HG02642 (cell line): ENCODE measurements at regions not wholly inside any gene's neighbourhood (a gene's known extent, or its start where the extent isn't known, plus 50 kb on each side); places are given as distances from the start of the nearest gene placed in this dataset.
"Not testable (repeated sequence)": the region's sequence is repeated elsewhere in the genome, so short reads cannot be mapped to it uniquely, and the experiment has no call there.

ENCODE experiments used
- ATAC-seq: cut with Tn5 transposase; IDR thresholded peaks from one replicate; pipeline ENCODE4 v1.9.1; 2021; ENCODE audit warnings: mild to moderate bottlenecking; ENCODE audit not compliant: unreplicated experiment, poor library complexity

DNA sequence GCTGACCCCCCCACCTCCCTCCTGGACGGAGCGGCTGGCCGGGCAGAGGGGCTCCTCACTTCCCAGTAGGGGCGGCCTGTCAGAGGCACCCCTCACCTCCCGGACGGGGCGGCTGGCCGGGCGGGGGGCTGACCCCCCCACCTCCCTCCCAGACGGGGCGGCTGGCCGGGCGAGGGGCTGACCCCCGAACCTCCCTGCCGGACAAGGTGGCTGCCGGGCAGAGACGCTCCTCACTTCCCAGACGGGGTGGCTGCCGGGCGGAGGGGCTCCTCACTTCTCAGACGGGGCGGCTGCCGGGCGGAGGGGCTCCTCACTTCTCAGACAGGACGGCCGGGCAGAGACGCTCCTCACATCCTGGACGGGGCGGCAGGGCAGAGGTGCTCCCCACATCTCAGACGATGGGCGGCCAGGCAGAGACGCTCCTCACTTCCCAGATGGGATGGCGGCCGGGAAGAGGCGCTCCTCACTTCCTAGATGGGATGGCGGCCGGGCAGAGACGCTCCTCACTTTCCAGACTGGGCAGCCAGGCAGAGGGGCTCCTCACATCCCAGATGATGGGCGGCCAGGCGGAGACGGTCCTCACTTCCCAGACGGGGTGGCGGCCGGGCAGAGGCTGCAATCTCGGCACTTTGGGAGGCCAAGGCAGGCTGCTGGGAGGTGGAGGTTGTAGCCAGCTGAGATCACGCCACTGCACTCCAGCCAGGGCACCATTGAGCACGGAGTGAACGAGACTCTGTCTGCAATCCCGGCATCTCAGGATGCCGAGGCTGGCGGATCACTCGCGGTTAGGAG is 66.2 kb upstream of the PAPPA2 start:
- ATAC-seq: not testable (repeated sequence)

DNA sequence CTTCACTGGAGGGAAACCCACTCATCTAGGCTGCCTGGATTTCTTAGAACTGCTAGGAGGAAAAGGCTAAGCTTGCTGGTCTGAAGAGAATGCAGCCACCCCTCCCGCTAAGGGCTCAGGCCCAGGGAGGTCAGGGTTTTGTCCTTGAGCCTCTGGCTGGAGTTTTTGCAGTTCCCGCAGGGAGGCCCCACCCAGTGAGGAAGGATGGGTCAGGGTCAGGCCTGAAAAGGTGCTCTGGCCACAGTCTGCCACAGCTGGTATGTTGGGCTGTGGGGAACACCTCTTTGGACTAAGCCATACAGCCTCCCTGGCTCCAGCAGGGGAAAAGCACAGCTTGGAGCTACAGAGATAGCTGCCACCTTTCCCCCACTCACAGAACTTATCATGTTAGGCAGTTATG is 71.4 kb upstream of the PAPPA2 start:
- no peak for ATAC-seq

DNA sequence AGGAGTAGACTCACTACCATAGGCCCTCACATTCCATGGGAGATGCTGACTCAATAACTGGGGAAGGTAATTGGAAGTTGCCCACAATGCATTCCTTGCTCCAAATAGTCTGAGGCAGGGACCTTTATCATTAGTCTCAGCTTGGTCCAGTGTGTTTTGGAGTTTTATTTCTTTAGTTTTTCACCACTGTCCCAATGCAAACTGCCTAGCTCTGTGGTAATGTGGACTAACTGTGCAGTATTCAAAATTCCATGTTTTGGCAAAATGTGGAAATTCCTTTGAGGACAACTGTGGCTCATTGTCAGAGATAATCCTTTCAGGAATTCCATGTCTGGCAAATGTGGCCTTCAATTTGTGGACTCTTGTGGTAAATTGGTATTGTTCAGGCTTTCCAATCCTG is 78.1 kb upstream of the PAPPA2 start:
- ATAC-seq: no peak

DNA sequence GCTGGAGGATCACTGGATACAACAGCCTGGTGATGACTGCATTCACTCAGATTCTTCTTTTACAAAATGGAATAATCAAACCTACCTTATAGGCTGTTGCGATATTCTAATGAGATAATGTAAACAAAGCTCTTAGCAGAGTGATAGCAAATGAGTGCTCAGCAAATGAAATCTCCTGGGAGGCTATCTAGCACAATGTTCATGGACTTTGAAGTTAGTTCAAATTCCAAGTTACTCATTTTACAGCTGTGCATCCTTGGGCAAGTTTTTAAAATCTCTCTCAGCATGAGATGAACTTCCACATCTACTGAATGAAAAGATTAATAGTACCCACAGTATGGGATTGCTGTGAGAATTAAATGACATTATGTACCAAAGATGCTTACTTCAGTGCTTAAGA is 80.8 kb upstream of the PAPPA2 start:
- ATAC-seq: no peak

DNA sequence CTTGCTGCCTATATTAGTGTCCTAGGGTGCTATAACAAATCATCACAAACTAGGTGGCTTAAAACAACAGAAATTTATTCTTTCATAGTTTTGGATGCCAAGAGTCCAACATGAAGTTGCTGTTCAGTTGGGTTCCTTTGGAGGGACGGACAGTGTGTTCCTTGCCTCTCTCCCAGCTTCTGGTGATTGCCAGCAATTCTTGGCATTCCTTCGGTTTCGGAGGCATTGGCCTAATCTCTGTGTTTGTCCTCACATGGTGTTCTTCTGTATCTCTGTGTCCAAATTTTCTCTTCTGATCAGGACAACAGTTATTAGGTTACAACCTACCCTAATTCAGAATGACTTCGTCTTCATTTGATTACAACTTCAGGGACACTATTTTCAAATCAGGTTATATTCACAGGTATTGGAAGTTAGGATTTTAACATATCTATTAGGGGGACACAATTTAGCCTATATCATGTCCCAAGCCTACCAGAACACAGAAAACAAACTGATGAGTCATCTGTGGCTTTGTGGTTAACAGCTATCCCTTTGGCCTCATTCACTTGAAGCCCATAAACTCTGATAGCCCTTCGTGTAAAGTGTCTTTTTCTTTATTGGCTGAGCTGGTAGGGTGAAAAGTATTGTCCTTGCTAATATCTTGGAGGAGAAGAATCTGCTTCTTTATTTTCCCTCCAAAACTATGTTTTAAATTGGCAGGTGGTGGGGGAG is 83.2 kb upstream of the PAPPA2 start:
- ATAC-seq: no peak

DNA sequence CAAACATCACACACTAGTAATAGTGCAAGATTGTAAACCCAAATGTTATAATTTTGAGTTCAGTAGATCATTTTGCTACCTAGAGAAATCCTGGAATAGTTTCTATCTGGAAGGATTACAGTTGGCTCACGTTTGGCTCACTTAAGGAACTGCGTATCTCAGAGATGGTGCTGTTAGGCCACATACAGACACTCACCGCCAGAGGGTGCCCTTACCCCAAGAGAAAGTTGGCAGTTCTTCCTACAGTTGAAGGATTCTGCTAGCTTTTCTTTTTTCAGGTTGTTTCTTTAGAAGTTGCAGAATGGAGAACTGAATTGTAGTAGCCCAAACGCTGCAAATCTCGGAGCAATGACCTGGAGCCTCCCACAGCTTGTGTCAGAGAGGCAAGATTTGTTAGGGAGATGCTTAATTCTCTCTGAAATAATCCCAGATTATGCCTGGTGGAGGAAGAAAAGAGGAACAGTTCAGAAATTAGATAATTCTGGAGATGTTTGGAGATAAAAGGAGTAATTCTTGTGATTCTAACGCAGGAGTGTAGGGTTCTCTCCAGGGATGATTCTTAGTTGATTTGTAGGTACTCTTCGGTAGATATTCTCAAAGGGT is 87.9 kb upstream of the PAPPA2 start:
- peak; percentile 91 for ATAC-seq

DNA sequence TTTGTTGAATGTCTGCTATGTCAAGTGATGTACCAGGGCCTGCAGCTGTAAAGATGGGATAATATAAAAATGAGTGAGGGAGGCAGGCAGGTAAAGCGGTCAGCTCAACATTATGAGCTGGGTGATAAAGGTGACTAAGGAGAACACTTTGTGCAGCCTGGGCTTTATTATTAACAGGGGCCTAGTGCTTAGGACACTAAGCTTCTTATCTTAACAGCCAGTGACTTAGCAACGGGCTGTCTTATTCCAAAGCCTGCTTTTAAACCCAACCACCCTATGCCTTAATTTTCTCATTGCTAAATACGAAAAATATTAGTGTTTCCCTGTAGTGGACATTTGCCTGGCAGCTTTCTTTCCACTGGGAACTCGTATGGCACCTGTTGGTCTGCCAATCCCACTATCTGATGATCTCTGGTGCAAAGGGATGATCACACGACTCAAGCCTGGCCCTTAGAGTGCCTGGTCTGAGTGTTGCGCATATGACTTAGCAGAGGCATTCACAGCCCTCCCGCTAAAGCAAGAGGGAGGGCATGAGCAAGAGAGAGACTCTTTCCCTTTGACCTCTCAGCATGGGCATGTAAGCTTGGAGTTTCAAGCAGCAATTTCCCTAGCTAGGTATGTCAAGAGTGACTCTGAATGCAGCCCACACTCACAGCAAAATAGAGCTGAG is 98.6 kb upstream of the PAPPA2 start:
- no peak for ATAC-seq

DNA sequence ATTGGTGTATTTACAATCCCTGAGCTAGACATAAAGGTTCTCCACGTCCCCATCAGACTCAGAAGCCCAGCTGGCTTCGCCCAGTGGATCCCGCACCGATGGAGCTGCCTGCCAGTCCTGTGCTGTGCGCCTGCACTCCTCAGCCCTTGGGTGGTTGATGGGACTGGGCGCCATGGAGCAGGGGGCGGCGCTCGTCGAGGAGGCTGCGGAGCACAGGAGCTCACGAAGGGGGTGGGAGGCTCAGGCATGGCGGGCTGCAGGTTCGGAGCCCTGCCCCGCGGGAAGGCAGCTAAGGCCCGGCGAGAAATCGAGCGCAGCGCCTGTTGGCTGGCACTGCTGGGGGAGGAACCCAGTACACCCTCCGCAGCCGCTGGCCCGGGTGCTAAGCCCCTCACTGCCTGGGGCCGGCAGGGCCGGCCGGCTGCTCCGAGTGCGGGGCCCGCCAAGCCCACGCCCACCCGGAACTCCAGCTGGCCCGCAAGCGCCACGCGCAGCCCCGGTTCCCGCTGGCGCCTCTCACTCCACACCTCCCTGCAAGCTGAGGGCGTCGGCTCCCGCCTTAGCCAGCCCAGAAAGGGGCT is 113.8 kb upstream of the PAPPA2 start:
- not testable (repeated sequence) for ATAC-seq

DNA sequence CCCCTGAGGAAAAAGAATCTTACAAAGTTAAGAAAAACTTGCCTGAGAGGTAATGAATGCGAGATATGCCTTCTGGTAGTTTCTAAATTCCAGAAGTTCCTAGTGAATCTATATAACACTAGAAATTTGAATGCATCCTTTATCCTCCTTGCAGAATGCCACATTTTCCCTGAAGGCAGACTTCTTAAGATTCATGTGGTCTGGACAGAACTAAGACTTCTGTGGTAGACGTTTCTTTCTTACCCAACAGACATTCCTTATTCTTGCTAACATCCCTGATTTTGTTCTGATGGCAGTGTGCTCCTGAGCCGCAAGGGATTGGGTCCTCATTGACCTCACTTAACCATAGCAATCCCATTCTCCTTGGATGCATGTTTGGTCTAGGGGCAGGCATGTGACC is 121.3 kb upstream of the PAPPA2 start:
- no peak for ATAC-seq

DNA sequence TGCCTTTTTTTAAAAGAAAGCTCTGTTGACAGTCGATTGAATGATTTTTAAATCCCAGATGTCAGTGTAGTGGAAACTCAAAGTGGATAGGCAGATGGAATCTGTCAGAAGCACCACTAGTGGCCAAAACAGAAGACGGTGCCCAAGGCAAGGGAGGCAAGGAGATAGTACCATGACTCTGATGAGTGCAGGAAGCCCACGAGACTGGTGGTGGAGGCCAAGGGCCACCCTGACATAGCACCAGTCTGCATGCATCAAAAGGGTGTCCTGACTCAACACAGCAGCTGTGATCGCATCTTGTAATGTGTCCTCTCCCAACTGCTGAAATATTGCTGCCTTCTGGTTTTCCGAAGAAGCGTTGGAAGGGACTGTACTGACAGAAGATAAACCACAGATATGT is 124.1 kb upstream of the PAPPA2 start:
- ATAC-seq: no peak

DNA sequence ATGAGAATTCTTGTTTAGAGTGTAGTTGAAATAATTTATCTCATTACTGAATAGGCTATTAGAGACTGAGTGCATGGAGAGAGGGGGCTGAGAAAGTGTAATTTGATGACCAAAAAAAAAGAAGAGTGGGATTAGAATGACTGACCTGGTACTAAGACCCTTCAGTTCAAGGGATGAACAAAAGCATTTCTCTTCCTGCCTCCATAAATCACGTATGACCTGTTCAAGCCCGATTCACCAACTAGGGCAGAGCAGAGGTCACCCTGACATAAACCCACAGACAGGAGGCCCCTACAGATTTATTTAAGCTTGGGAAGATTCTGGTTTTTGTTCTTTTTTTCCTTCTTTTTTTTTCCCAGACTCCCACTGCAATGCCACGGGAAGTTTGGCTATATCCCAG is 123.7 kb upstream of the COP1 start:
- ATAC-seq: no peak

DNA sequence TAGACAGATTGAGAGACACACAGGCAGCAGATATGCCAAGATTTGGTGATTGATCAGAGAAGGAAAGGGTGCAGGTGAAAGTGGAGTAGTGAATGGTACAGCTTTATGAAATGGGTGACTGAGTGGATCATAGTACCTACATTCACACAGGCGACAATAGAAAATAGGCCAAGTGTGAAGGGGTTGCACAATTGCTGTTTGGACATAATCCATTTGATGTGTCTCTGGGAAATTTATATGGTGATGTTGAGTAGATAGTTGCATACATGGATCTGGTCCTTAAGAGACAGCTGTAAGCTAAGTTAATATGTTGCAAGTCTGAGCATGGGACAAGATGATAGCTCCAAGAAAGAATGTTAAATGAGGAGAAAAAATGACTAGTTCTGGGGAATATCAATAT is 118.6 kb upstream of the COP1 start:
- no peak for ATAC-seq

DNA sequence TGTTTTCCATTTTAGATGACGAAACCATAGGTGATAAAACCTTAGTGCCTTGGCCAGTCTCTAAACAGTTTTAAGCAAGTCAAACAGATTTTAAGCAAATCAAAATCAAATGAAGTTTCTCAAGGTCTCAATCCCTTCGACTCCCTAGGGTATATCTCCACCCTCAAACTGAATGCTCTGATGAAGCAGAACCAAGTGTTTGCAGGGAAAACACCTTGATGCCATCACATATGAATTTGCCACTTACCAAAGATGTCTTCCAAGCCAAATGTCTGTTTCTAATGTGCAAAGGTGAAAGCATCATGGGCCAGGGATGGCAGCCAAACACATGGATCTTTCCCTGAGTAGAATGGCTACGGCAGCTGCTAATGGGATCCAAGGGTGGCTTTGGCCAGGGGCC is 116.4 kb upstream of the COP1 start:
- no peak for ATAC-seq

DNA sequence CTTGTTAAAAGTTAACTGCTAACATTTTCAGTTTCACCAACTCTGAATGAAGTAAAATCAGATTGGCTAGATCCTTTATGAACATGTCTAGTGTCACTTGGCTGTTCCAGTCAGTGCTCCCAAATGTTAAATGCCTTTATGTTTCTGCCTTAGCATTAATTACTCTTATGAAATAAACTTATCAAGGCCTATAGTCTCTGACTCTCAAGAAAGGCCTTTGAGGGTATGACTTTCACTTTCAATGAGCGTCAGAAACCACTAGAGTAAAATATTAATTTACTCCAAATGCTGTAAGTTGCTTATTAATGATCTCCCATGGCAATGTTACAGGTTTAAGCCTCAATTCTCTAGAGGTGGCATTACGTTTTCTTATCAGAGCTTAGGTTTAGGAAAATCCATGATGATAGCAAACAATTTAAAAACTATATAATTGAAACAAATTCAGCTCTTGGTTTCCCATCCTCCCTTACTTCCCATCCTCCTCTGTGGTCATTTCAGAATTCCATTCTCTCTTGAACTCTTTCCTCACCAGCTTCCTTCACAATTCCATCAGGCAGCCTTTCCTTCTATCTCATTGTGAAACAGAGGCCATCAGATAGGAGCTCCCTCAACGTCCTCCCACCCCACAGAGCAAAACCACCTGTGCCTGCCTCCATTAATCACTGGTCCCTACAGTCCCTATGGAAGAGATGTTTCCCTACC is 108.6 kb upstream of the COP1 start:
- ATAC-seq: peak; percentile 57

DNA sequence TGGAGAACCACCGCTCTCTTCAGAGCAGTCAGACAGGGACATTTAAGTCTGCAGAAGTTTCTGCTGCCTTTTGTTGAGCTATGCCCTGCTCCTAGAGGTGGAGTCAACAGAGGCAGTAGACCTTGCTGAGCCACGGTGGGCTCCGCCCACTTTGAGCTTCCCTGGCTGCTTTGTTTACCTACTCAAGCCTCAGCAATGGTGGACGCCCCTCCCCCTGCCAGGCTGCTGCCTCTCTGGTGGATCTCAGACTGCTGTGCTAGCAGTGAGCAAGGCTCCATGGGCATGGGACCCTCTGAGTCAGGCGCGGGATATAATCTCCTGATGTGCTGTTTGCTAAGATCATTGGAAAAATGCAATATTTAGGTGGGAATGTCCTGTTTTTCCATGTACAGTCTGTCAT is 89.5 kb upstream of the COP1 start:
- not testable (repeated sequence) for ATAC-seq

DNA sequence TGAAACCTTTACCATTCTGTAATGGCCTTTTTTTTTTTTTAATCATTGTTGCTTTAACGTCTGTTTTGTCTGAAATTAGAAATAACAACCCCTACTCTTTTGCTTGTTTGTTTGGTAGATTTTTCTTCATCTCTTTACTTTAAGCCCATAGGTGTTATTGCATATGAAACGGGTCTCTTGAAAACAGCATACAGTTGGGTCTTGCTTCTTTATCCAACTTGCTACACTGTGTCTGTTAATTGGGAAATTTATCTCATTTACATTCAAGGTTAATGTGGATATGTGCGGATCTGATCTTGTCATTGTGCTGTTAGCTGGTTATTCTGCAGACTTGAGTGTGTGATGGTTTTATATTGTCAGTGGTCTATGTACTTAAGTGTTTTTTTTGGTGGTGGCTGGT is 78.9 kb upstream of the COP1 start:
- ATAC-seq: no peak

DNA sequence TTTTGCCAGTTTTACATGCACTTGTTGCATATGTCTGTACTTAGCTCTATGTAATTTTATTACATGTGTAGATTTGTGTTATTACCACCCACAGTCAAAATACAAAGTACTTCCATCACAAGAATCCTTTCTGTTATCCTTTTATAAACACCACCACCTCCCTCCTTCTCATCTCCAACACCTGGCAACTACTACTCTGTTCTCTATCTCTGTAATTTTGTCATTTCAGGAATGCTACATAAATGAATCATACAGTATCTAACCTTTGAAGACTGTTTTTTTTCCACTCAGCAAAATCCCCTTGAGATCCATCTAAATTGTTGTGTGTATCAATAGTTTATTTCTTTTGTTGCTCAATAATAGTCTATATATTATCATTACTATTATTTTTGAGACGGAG is 64.5 kb upstream of the COP1 start:
- ATAC-seq: no peak
